ENCODE measurements at regions not wholly inside any gene's neighbourhood (a gene's known extent, or its start where the extent isn't known, plus 50 kb on each side); places are given as distances from the start of the nearest gene placed in this dataset.
"Not testable (repeated sequence)": the region's sequence is repeated elsewhere in the genome, so short reads cannot be mapped to it uniquely, and the experiment has no call there.

DNA sequence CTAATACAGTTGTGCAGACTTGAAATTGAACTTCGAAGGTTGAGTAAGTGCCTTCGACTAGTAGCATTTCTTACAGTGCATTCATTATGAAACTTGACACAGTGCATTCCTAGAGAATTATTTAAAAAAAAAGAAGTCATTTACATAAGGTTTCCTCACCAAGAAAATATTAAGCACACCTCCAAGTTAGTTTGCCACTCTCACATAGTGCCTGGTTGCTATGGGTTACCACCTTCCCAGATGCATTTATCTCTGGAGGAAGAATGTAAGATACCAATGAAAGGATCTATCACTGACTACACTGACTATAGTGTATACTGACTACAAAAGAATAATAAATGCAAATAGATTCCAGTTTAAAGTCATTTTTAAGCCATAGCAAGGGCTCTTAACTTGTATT, 311.9 kb upstream of the RASGEF1B start:
- no peak for ATAC-seq
- Mint-ChIP-seq H3K36me3 (no peaks in the 10 kb centered on the region), H3K27ac (no peak overlapping the region), H3K4me1 (peaks cover 7% of the 10 kb centered on the region), H3K9me3 (no peaks in the 10 kb centered on the region), H3K4me3 (no peak overlapping the region)
- DNase-seq (ENCODE audit: low spot score in 2 of 2): no peak

GRCh38 chr4:81781799-81782198, 310.1 kb upstream of the RASGEF1B start:
- H3K27ac Mint-ChIP-seq: no peak overlapping the region
- ATAC-seq (no peak), DNase-seq (ENCODE audit: low spot score in 2 of 2) (no peak)
- no peaks in the 10 kb centered on the region for H3K36me3 Mint-ChIP-seq
- no peak overlapping the region for H3K4me3 Mint-ChIP-seq
- no peaks in the 10 kb centered on the region for H3K9me3 Mint-ChIP-seq
- H3K4me1 Mint-ChIP-seq: peaks cover 7% of the 10 kb centered on the region

DNA sequence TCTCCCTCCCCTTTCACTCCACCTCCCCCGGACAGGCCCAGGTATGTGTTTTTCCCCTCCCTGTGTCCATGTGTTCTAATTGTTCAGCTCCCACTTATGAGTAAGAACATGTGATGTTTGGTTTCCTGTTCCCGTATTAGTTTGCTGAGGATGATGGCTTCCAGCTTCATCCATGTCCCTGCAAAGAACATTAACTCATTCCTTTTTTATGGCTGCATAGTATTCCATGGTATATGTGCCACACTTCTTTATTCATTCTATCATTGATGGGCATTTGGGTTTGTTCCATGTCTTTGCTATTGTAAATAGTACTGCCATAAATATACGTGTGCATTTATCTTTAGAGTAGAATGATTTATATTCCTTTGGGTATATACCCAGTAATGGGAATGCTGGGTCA, 306.0 kb upstream of the RASGEF1B start:
- H3K4me3 Mint-ChIP-seq; ATAC-seq; H3K36me3 Mint-ChIP-seq; H3K27ac Mint-ChIP-seq; H3K4me1 Mint-ChIP-seq; H3K9me3 Mint-ChIP-seq; DNase-seq (ENCODE audit: low spot score in 2 of 2): not testable (repeated sequence)

DNA sequence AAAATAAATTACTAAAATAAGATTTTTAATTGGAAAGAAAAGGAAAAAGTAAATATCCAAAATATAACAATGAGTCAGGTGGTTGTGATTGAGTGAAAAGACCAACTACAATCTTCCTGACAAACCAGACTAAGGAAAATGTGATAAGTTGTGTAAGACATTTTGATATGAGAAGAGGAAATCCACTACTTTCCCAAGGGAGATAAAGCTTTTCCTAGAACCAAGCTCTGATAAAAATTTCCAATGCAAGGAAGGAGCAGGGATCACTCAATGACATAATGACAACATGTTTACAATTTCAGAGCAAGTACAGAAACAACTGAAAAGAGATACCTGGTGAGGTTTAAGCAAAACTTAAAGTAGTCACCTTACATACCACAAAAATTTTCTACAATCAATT, 305.1 kb upstream of the RASGEF1B start:
- Mint-ChIP-seq H3K9me3 (no peaks in the 10 kb centered on the region), H3K4me1 (no peaks in the 10 kb centered on the region), H3K27ac (no peak overlapping the region), H3K4me3 (no peak overlapping the region), H3K36me3 (no peaks in the 10 kb centered on the region)
- ATAC-seq (no peak), DNase-seq (ENCODE audit: low spot score in 2 of 2) (no peak)

DNA sequence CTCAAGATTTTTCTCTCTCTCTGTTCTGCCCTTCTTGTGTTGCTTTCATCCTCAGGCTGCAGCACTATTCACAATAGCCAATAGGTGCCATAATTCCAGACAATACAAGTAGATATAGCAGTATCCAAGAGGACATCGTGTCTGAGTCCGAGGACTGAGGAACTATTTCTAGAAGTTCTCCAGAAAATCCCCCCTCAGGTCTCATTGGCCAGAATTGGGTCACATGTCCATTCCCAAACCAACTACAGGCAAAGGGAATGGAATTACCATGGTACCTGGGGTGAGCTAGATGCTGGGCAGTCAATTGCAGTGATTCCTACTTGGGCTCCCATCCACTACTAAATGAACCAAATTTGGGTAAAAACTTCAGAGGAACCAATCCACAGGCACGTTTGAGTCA, 301.9 kb upstream of the RASGEF1B start:
- no peak overlapping the region for H3K27ac Mint-ChIP-seq
- no peaks in the 10 kb centered on the region for H3K4me1 Mint-ChIP-seq
- H3K36me3 Mint-ChIP-seq: no peaks in the 10 kb centered on the region
- ATAC-seq: no peak
- no peak overlapping the region for H3K4me3 Mint-ChIP-seq
- no peak for DNase-seq (ENCODE audit: low spot score in 2 of 2)
- no peaks in the 10 kb centered on the region for H3K9me3 Mint-ChIP-seq

DNA sequence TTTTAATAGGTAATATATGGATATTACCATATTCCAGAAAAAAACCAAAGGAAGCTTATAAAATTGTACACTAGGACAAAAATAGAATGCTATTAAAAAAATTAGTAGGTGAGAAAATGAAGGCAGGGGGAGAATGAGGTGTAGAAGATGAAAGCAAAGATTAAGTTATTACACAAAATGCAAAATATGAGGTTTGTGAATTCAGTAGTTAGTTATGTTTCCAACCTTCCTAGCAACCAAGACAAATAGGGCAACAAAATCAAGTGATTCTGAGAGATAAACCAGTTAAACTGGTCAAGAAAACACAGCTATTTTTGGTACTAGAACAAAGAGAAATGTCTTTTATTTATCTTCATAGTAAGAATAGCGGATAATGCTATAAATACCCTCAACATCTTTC, 300.0 kb upstream of the RASGEF1B start:
- no peak overlapping the region for H3K4me3 Mint-ChIP-seq
- ATAC-seq (no peak), DNase-seq (ENCODE audit: low spot score in 2 of 2) (no peak)
- H3K4me1 Mint-ChIP-seq: no peaks in the 10 kb centered on the region
- no peaks in the 10 kb centered on the region for H3K9me3 Mint-ChIP-seq
- no peaks in the 10 kb centered on the region for H3K36me3 Mint-ChIP-seq
- H3K27ac Mint-ChIP-seq: no peak overlapping the region

GRCh38 chr4:81769244-81769643, 297.5 kb upstream of the RASGEF1B start:
- no peak for ATAC-seq

GRCh38 chr4:81758574-81759264, 287.0 kb upstream of the RASGEF1B start:
- H3K4me3 Mint-ChIP-seq: no peak overlapping the region
- ATAC-seq (no peak), DNase-seq (ENCODE audit: low spot score in 2 of 2) (no peak)
- H3K9me3 Mint-ChIP-seq: no peaks in the 10 kb centered on the region
- peaks cover 13% of the 10 kb centered on the region for H3K4me1 Mint-ChIP-seq
- H3K36me3 Mint-ChIP-seq: no peaks in the 10 kb centered on the region
- H3K27ac Mint-ChIP-seq: no peak overlapping the region

More at GRCh38 chr4:81769244-81769643, 297.5 kb upstream of the RASGEF1B start:
- no peaks in the 10 kb centered on the region for H3K36me3 Mint-ChIP-seq
- no peak overlapping the region for H3K4me3 Mint-ChIP-seq
- no peaks in the 10 kb centered on the region for H3K9me3 Mint-ChIP-seq
- no peaks in the 10 kb centered on the region for H3K4me1 Mint-ChIP-seq
- no peak for DNase-seq (ENCODE audit: low spot score in 2 of 2)
- no peak overlapping the region for H3K27ac Mint-ChIP-seq

- no peak overlapping the region for H3K27ac Mint-ChIP-seq
- no peak overlapping the region for H3K4me3 Mint-ChIP-seq
- peaks cover 13% of the 10 kb centered on the region for H3K4me1 Mint-ChIP-seq
- no peak for DNase-seq (ENCODE audit: low spot score in 2 of 2)
- ATAC-seq: no peak
- no peaks in the 10 kb centered on the region for H3K9me3 Mint-ChIP-seq
- no peaks in the 10 kb centered on the region for H3K36me3 Mint-ChIP-seq
These were observed 286.0 kb upstream of the RASGEF1B start for GRCh38 chr4:81757691-81758090.

GRCh38 chr4:81756973-81757372, 285.3 kb upstream of the RASGEF1B start:
- H3K4me3 Mint-ChIP-seq: no peak overlapping the region
- no peaks in the 10 kb centered on the region for H3K9me3 Mint-ChIP-seq
- H3K27ac Mint-ChIP-seq: no peak overlapping the region
- H3K4me1 Mint-ChIP-seq: peaks cover 13% of the 10 kb centered on the region
- H3K36me3 Mint-ChIP-seq: no peaks in the 10 kb centered on the region
- peak; percentile 55 for ATAC-seq
- no peak for DNase-seq (ENCODE audit: low spot score in 2 of 2)

DNA sequence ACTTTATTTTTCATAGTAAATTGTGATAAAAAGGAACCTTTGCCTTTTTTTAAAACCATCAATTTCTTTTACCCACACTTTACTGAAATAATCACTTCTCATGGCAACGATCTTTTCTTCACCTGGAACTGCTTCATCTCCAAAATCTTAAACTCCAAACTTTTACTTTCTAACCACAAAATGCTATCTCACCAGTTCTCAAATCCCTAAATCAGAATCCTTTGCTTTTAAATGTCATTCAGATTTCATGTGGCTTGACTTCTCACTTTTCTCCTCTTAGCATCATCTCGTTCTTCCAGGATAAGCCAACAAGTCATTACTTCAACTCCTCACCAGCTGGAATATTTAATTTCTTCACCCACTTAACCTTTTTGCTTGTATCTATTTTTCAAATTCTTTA, 284.3 kb upstream of the RASGEF1B start:
- H3K9me3 Mint-ChIP-seq: no peaks in the 10 kb centered on the region
- H3K4me3 Mint-ChIP-seq: no peak overlapping the region
- H3K36me3 Mint-ChIP-seq: no peaks in the 10 kb centered on the region
- no peak overlapping the region for H3K27ac Mint-ChIP-seq
- DNase-seq (ENCODE audit: low spot score in 2 of 2): no peak
- ATAC-seq: no peak
- H3K4me1 Mint-ChIP-seq: peaks cover 13% of the 10 kb centered on the region

- no peak for ATAC-seq
- Mint-ChIP-seq H3K4me1 (peaks cover 13% of the 10 kb centered on the region), H3K36me3 (no peaks in the 10 kb centered on the region), H3K27ac (no peak overlapping the region), H3K4me3 (no peak overlapping the region), H3K9me3 (no peaks in the 10 kb centered on the region)
- no peak for DNase-seq (ENCODE audit: low spot score in 2 of 2)
These were observed 282.5 kb upstream of the RASGEF1B start for GRCh38 chr4:81754169-81754568.

GRCh38 chr4:81751531-81752289, 280.0 kb upstream of the RASGEF1B start:
- Mint-ChIP-seq H3K27ac (no peak overlapping the region), H3K9me3 (no peaks in the 10 kb centered on the region), H3K4me1 (peaks cover 8% of the 10 kb centered on the region), H3K4me3 (no peak overlapping the region), H3K36me3 (no peaks in the 10 kb centered on the region)
- no peak for DNase-seq (ENCODE audit: low spot score in 2 of 2)
- ATAC-seq: no peak

GRCh38 chr4:81747242-81747930, 275.7 kb upstream of the RASGEF1B start:
- Mint-ChIP-seq H3K4me1 (no peaks in the 10 kb centered on the region), H3K36me3 (no peaks in the 10 kb centered on the region), H3K4me3 (no peak overlapping the region), H3K9me3 (no peaks in the 10 kb centered on the region), H3K27ac (no peak overlapping the region)
- no peak for DNase-seq (ENCODE audit: low spot score in 2 of 2)
- ATAC-seq: no peak

DNA sequence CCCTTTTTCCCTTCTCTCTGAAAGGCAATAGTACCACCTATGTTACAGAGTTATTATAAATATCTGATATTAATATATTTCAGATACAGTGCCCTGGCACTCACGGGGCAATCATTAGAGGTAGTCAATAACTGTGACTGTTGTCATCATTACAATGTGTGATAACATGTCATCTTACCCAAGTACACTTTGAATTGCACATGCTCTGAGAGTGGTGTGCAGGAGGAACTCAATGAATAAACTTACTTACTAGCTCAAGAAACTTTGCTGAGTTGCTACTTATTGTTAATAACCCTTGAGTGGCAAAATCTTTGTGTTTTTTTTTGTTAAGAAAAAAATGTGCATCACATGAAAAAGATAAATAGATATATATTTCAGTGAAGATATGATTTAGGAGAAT, 275.1 kb upstream of the RASGEF1B start:
- no peaks in the 10 kb centered on the region for H3K9me3 Mint-ChIP-seq
- no peaks in the 10 kb centered on the region for H3K4me1 Mint-ChIP-seq
- H3K4me3 Mint-ChIP-seq: no peak overlapping the region
- DNase-seq (ENCODE audit: low spot score in 2 of 2) (no peak), ATAC-seq (no peak)
- no peak overlapping the region for H3K27ac Mint-ChIP-seq
- no peaks in the 10 kb centered on the region for H3K36me3 Mint-ChIP-seq

DNA sequence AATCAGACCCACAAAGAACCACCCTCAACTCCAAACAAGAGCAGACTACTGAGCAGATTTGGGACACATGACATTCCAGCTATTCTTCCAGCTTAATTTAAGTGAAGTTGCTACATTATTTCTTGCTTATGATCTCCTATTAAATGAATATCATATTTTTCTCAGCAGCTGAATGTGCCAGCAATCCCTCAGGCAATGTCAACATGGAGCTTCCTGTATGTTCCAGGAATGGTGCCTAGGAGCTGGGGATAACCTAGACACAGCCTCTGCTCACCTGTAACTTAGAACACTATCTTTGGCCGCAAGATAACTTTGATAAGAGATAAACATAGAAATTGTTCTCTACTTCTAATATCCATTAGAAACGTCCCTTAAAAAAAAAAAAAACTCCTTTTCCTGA, 274.4 kb upstream of the RASGEF1B start:
- no peaks in the 10 kb centered on the region for H3K9me3 Mint-ChIP-seq
- H3K4me1 Mint-ChIP-seq: no peaks in the 10 kb centered on the region
- H3K36me3 Mint-ChIP-seq: no peaks in the 10 kb centered on the region
- DNase-seq (ENCODE audit: low spot score in 2 of 2): no peak
- no peak overlapping the region for H3K27ac Mint-ChIP-seq
- no peak overlapping the region for H3K4me3 Mint-ChIP-seq
- no peak for ATAC-seq
